IPS-20b (cell line): ENCODE measurements at regions not wholly inside any gene's neighbourhood (a gene's known extent, or its start where the extent isn't known, plus 50 kb on each side); places are given as distances from the start of the nearest gene placed in this dataset.

Experiments
- H3K27ac ChIP-seq: one replicate; pipeline ENCODE4 v1.5.1; 2013; ENCODE audit warnings: low read length
- H3K27me3 ChIP-seq: 2 replicates; pipeline ENCODE4 v1.6.1; 2013; ENCODE audit warnings: mild to moderate bottlenecking, low read length, inconsistent platforms; ENCODE audit not compliant: insufficient read depth
- H3K36me3 ChIP-seq: 2 replicates; pipeline ENCODE4 v1.6.1; 2013; ENCODE audit warnings: low read depth, mild to moderate bottlenecking, inconsistent platforms, low read length, moderate library complexity; ENCODE audit not compliant: insufficient read depth
- H3K4me1 ChIP-seq: 2 replicates; pipeline ENCODE4 v1.6.1; 2013; ENCODE audit warnings: mild to moderate bottlenecking, control low read depth, inconsistent platforms, low read length, moderate library complexity; ENCODE audit not compliant: insufficient read depth
- H3K4me3 ChIP-seq: 2 replicates; pipeline ENCODE4 v1.5.1; 2013; ENCODE audit warnings: mild to moderate bottlenecking, low read length, inconsistent platforms
- H3K9ac ChIP-seq: 2 replicates; pipeline ENCODE4 v1.6.1; 2013; ENCODE audit warnings: low read depth, mild to moderate bottlenecking, inconsistent platforms, low read length, moderate library complexity
- H3K9me3 ChIP-seq: 2 replicates; pipeline ENCODE4 v1.6.1; 2013; ENCODE audit warnings: mild to moderate bottlenecking, low read depth, low read length, inconsistent platforms; ENCODE audit not compliant: insufficient read depth

GRCh38 chr1:177383715-177384114 lies 213.0 kb downstream of the BRINP2 start:
- H3K36me3 ChIP-seq = no peaks in the 10 kb centered on the region

DNA sequence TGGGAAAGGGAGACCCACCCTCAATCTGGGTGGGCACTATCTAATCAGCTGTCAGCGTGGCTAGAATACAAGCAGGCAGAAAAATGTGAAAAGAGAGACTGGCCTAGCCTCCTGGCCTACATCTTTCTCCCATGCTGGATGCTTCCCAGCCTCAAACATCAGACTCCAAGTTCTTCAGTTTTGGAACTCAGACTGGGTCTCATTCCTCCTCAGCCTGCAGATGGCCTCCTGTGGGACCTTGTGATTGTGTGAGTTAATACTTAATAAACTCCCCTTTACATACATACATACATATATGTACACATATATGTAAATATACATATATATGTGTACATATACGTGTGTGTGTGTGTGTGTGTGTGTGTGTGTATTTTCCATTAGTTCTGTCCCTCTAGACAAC lies 207.1 kb downstream of the BRINP2 start:
- Histone ChIP-seq H3K4me1 (no peaks in the 10 kb centered on the region), H3K27me3 (no peaks in the 10 kb centered on the region), H3K9me3 (peaks cover 7% of the 10 kb centered on the region; the same call in 1 of the 2 replicates), H3K4me3 (no peak overlapping the region), H3K36me3 (no peaks in the 10 kb centered on the region), H3K9ac (no peak overlapping the region), H3K27ac (no peak overlapping the region)

More at GRCh38 chr1:177383715-177384114, 213.0 kb downstream of the BRINP2 start:
- Histone ChIP-seq H3K27ac (no peak overlapping the region), H3K9ac (no peak overlapping the region), H3K4me3 (no peak overlapping the region), H3K27me3 (no peaks in the 10 kb centered on the region), H3K9me3 (no peaks in the 10 kb centered on the region), H3K4me1 (no peaks in the 10 kb centered on the region)

DNA sequence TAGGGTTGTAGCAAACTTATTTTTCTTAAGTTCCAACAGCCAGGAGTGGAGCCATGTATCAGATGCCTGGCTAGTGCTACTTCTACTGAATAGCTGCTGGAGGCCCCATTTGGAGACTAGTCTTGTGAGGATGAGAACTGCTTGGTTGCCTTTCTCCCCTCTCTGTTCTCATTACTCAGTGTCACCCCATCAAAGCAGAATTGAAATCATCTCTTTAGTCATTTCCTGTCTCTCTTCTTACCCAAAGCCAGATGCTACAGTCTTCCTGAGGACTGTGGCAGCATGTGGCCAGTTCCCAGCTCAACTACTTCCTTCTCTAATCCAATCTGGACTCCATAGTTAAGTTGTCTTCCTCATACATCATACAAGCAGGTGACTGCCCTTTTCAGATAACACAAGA lies 197.5 kb downstream of the BRINP2 start:
- Histone ChIP-seq H3K27ac (no peak overlapping the region), H3K9me3 (no peaks in the 10 kb centered on the region)

GRCh38 chr1:177366091-177366490 lies 195.3 kb downstream of the BRINP2 start:
- Histone ChIP-seq H3K27ac (no peak overlapping the region), H3K9ac (no peak overlapping the region), H3K4me1 (no peaks in the 10 kb centered on the region), H3K9me3 (no peaks in the 10 kb centered on the region), H3K36me3 (no peaks in the 10 kb centered on the region), H3K27me3 (no peaks in the 10 kb centered on the region), H3K4me3 (no peak overlapping the region)

More for the DNA sequence above, 197.5 kb downstream of the BRINP2 start:
- no peaks in the 10 kb centered on the region for H3K27me3 ChIP-seq
- H3K9ac ChIP-seq = no peak overlapping the region
- H3K4me3 ChIP-seq = no peak overlapping the region
- H3K36me3 ChIP-seq = no peaks in the 10 kb centered on the region
- no peaks in the 10 kb centered on the region for H3K4me1 ChIP-seq

GRCh38 chr1:177360791-177361190 lies 190.0 kb downstream of the BRINP2 start:
- no peaks in the 10 kb centered on the region for H3K36me3 ChIP-seq
- H3K9ac ChIP-seq = no peak overlapping the region
- no peaks in the 10 kb centered on the region for H3K4me1 ChIP-seq
- no peaks in the 10 kb centered on the region for H3K9me3 ChIP-seq
- no peaks in the 10 kb centered on the region for H3K27me3 ChIP-seq
- H3K4me3 ChIP-seq = no peak overlapping the region
- no peak overlapping the region for H3K27ac ChIP-seq

DNA sequence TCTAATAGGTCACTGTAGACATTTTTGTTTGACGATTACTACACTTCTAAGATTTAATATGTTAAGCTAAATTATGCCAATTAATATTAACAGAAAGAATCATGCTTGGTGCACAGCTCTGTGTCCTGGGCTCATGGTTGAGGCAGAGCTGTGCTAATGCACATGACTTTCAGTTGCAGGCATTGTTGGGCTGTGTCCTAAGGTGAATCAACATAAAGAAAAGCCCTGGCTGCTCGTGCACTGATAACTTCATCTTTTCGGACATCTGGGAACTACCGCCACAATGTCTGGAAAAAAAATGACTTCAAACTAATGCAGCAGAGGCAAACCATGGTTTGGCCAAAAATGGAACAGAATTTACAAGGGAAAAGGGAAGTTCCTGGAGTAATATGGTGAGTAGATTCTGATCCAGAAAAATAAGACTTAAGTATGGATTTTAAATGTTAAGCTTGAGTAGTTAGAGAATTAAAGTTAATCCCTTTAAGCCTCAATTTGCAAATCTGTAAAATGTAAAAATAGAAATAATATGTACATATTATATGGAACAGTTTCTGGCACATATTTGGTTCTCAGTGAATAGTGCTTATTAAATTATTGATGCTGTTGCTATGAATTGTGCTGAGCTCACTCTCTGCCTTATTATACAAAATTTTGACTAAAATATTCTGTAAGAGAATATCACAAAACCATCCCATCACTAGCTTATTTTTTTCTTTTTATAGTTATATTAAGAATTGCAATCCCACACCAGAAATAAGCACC lies 186.1 kb downstream of the BRINP2 start:
- no peak overlapping the region for H3K27ac ChIP-seq
- no peaks in the 10 kb centered on the region for H3K36me3 ChIP-seq
- H3K4me3 ChIP-seq = no peak overlapping the region
- no peak overlapping the region for H3K9ac ChIP-seq
- no peaks in the 10 kb centered on the region for H3K27me3 ChIP-seq
- H3K4me1 ChIP-seq = peaks cover 11% of the 10 kb centered on the region
- no peaks in the 10 kb centered on the region for H3K9me3 ChIP-seq

- Histone ChIP-seq H3K9ac (no peak overlapping the region), H3K4me1 (peaks cover 11% of the 10 kb centered on the region), H3K27ac (no peak overlapping the region), H3K36me3 (no peaks in the 10 kb centered on the region), H3K9me3 (no peaks in the 10 kb centered on the region), H3K4me3 (no peak overlapping the region), H3K27me3 (no peaks in the 10 kb centered on the region)
Measured at GRCh38 chr1:177355575-177355974, 184.8 kb downstream of the BRINP2 start.

DNA sequence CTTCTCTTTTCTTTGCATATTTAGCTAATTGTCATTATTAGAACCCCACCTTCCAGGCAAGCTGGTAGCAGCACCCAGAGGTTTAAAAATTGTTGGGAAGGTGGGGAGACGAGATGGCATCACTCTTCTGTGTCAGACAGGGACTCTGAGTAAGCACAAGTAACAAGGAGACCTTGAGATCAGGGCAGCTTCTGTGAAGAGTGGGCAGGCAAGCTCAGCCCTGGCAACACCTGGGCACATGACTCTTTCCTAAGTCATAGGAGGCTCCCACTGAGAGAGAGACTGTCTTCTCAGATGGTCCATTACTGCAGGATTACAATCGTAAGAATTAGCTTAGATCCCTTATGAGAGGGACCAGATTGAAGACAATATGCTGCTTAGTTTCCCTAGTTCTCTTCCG lies 183.5 kb downstream of the BRINP2 start:
- H3K4me1 ChIP-seq = peaks cover 11% of the 10 kb centered on the region
- no peak overlapping the region for H3K27ac ChIP-seq
- no peaks in the 10 kb centered on the region for H3K36me3 ChIP-seq
- no peaks in the 10 kb centered on the region for H3K27me3 ChIP-seq
- H3K9me3 ChIP-seq = no peaks in the 10 kb centered on the region
- H3K9ac ChIP-seq = no peak overlapping the region
- H3K4me3 ChIP-seq = no peak overlapping the region

- H3K4me1 ChIP-seq = peaks cover 11% of the 10 kb centered on the region
- no peak overlapping the region for H3K4me3 ChIP-seq
- no peak overlapping the region for H3K9ac ChIP-seq
- H3K27me3 ChIP-seq = no peaks in the 10 kb centered on the region
- H3K27ac ChIP-seq = no peak overlapping the region
- H3K36me3 ChIP-seq = no peaks in the 10 kb centered on the region
- no peaks in the 10 kb centered on the region for H3K9me3 ChIP-seq
Measured at GRCh38 chr1:177351361-177352108, 180.8 kb downstream of the BRINP2 start.

GRCh38 chr1:177346790-177347359 lies 176.1 kb downstream of the BRINP2 start:
- no peaks in the 10 kb centered on the region for H3K9me3 ChIP-seq
- H3K27me3 ChIP-seq = no peaks in the 10 kb centered on the region

DNA sequence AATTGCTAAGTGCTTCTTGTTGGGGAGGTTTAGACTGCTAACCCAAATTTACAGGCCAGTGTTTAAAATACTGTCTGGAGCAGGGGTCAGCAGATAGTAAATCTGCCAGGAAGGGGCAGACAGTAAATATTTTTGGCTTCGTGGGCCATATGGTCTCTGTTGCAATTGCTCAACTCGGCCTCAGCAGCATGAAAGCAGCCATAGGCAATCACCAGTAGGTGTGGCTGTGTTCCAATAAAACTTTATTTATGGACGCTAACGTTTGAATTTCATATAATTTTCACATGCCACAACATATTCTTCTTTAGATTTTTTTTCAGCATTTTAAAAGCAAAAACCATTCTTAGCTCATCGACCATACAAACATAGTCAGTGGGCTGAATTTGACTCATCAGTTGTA lies 172.7 kb downstream of the BRINP2 start:
- H3K27me3 ChIP-seq = no peaks in the 10 kb centered on the region
- no peaks in the 10 kb centered on the region for H3K4me1 ChIP-seq
- H3K9me3 ChIP-seq = no peaks in the 10 kb centered on the region
- no peak overlapping the region for H3K27ac ChIP-seq
- no peak overlapping the region for H3K9ac ChIP-seq
- no peaks in the 10 kb centered on the region for H3K36me3 ChIP-seq
- H3K4me3 ChIP-seq = no peak overlapping the region

More at GRCh38 chr1:177346790-177347359, 176.1 kb downstream of the BRINP2 start:
- Histone ChIP-seq H3K4me3 (no peak overlapping the region), H3K36me3 (no peaks in the 10 kb centered on the region), H3K4me1 (no peaks in the 10 kb centered on the region), H3K9ac (no peak overlapping the region), H3K27ac (no peak overlapping the region)

DNA sequence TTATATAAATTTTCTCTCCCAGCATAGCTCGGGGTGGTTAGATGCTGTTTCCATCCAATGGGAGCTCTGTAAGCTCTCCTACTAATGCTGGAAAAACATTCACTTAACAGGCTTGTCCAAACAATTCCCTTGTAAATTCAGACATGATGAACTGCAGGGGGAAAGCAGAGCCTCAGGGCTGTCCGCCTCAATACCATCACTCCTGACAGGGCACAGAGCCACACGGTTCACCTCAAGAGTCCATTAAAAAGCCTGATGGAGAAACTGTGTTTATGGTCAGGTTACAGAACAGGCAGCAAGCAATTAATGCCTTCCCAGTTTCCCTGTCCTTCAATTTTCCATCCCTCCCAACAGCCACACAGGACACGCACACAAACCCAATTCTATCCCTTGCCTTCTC lies 171.0 kb downstream of the BRINP2 start:
- no peak overlapping the region for H3K4me3 ChIP-seq
- H3K9ac ChIP-seq = no peak overlapping the region
- H3K9me3 ChIP-seq = no peaks in the 10 kb centered on the region
- no peak overlapping the region for H3K27ac ChIP-seq
- H3K36me3 ChIP-seq = no peaks in the 10 kb centered on the region
- H3K4me1 ChIP-seq = no peaks in the 10 kb centered on the region
- H3K27me3 ChIP-seq = no peaks in the 10 kb centered on the region
